RPMI8226 (cell line): ENCODE measurements at regions not wholly inside any gene's neighbourhood (a gene's known extent, or its start where the extent isn't known, plus 50 kb on each side); places are given as distances from the start of the nearest gene placed in this dataset.
A peak's percentile ranks its signal among the peaks of the same experiment; 100 is the strongest.
"Not testable (repeated sequence)": the region's sequence is repeated elsewhere in the genome, so short reads cannot be mapped to it uniquely, and the experiment has no call there.

Experiments
- DNase-seq: peaks from one replicate; pipeline ENCODE4 v3.0.0-alpha.2; 2015

DNA sequence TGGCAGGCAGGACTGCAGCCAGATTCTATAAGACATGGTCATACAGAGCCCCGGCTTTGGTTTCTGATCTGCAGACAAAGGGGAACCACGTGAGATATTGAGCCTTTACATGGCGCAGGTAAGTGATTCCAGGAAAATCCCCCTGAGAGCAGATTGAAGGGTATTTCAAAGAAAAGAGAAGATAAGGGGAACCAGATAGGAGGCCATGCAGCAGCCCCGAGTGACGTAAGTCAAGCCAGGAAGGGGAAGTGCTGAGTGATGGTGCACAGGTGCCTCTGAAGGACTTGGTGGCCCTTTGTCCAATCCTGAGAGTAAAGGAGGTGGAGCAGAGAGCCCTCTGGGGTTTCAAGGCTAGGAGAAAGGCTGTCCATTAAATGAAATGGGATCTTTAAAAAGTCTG is 329.0 kb downstream of the ACTR3B start:
- DNase-seq: no peak

DNA sequence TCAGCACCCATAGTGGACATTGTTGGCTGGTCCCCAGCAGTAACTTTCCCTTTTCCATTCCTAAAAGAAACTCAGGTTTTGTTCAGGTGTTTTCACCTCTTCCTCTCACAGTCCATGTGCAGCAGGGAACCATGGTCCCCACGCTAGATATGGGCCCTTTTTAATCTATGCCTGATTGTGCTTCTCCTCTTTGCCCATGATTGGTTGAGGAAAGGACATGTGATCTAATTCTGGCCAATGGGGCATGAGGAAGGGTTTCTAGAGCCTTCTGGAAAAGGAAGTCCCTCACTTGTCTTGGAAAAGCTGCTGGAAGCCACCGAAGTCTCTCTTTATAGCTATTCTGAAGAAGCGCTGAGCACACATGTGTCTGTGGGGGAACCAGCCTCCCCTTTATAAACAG is 330.7 kb downstream of the ACTR3B start:
- no peak for DNase-seq

DNA sequence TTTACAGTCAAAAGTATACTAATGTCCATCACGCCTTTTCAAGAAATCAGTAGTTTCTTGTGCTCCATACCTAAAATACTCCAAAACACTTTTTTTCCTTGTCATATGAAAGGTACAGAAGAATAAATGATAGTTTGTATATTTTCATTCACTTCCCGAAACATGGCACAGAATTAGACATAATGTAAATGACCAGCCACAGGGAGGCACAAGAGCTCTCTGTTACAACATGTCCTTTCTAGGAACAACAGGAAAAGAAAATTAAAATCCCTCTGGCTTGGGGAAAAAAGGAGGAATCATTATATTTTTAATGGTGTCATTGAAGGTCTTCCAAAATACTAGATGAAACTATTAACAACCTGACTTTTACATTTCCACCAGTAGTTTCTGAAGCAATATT is 331.2 kb downstream of the ACTR3B start:
- no peak for DNase-seq

DNA sequence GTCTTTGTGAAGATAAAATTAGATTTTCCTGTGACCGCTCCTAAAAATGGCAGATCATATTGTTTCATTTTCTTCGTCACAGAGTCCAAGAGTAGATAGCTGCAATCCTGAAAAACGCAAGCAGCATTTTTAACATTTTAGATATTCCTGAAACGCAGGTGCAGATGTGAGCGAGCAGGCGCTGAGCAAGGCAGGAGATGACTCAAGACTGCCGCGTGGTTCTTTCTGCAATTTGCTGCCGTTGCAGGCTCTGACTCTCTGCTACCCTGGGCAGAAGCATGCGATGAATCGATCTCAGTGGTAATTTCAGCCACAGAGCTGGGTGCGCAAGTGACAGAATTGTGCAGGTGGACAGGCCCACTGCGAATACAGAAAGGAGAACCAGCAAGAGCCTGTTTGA is 331.9 kb downstream of the ACTR3B start:
- DNase-seq: peak; percentile 54

DNA sequence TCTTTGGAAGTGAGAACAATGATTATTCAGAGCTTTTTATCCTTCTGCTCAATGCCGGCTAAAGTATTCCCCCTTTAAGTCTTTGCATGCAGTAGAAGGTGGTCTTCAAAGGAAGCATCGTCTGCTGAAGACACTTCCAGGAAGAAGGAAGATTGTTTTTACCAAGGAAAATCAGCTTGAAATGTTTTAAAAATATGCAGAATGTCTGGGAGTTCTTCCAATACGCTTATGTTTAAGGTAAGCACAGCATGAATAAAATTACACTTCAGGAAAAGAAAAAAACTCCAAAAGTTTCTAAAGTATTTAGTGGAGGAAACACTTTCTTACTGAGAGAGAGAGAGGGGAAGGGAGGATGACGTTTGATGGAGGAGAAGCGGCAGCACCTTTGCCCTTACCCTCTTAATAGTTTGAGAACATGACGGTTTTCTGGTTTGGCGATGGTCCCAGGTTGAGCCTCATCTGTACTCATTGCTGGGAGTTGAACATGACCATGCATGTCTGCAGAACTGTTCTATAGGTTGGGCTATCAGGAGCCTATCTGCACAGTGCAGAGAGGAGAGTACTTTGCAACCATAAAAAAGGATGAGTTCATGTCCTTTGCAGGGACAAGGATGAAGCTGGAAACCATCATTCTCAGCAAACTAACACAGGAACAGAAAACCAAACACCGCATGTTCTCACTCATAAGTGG is 338.1 kb downstream of the ACTR3B start:
- DNase-seq: no peak

DNA sequence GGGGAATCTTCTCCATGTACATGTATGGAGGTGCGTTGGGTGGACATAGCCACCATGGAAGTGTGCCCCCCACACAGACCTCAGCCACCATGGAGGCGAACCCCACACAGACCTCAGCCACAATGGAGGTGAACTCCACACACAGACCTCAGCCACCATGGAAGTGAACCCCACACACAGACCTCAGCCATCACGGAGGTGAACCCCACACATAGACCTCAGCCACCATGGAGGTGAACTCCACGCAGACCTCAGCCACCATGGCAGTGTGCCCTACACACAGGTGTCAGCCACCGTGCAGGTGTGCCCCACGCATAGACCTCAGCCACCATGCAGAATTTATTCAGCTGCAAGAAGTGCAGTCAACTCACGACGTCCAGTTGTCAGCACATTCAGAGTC is 339.7 kb downstream of the ACTR3B start:
- DNase-seq: no peak

DNA sequence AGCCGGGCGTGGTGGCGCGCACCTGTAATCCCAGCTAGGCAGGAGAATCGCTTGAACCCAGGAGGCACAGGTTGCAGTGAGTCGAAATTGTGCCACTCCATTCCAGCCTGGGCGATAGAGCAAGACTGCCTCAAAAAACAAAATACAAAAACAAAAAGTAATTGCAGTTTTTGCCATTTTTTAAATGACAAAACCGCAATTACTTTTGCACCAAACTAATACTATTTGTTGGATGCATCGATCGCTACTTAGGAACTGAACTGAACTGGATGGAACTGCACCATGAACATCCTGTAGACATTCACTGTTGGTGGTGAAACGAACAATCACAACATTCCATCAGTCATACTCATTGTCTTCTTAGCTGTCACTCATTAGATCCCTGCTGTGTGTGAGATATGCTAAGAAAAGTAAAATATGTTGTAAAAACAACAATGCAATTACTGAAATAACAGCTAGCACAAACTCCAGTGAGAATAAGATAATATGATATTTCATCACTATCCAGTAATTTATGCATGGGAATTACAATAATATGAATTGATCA is 341.2 kb downstream of the ACTR3B start:
- DNase-seq: no peak

DNA sequence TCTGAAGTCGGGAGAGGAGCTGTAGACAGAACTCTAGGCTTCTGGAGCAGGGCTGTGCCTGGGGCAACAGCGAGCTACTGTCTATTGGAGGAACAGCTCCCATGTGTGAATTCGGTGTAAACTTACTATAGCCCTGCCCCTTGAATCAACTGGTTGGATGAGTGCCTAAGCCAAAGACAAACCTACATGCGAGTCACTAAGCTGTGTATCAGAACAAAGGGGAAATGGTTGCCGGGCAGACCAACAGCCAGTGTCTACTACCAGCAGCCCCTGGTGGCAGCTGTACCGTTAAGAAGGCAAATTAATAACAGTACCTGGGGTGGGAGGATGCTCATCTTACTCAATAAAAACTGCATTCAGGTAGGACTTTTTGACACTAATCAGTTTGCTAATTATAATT is 343.6 kb downstream of the ACTR3B start:
- no peak for DNase-seq

DNA sequence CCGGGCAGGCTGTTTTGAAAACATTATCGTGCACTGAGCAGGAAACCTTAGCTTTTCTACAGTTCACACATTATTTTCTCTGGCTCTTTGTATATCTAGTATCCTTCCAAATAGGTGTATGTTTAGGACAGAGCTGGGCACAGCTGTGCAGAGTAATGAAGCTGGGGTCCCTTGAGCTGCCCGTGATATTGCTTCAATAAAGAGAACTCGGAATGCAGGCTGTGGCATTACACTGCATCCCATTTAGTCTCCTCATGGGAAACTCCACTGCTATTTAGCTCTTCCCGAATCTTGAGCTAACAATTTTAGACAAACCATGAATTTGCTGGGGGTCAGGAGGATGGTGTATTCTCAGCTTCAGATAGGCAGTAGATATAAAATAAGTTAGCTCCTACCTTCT is 348.3 kb downstream of the ACTR3B start:
- DNase-seq: no peak

DNA sequence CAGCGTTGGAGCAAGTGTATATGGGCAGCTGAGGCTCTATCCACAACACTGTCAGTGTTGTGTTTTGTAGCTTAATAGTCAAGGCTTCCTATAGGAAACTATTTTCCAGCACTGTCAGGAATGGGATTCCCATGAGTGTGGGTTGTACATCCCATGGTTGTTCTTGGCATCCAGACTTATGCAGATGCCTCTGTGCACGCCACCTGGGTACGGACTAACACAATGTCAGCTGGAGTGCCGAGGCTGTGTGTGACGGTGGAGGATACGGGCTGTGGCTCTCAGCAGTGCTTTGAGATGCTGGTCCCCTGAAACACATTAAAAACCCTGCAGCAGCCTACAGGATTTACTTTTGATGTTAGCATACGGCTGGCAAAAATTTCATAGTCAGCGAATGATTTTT is 350.0 kb downstream of the ACTR3B start:
- DNase-seq: no peak

DNA sequence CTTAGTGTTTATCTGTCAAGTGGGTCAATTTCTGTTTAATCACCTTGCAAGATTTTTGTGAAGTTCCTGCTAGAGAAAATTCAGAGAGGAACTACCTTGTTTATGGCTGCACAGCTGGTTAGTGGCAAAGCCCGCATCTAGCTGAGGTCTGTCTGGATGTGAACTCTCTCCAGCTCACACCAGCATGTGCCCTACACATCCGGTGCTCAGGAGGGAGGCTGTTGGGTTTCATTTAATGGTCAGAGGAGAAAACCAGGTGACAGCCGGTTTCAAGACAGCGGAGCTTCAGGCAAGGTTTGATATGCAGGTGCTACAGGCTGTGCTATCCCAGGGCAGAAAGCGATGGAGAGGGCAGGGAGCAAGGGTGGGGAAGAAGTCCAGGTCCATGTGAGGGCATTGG is 351.1 kb downstream of the ACTR3B start:
- no peak for DNase-seq

DNA sequence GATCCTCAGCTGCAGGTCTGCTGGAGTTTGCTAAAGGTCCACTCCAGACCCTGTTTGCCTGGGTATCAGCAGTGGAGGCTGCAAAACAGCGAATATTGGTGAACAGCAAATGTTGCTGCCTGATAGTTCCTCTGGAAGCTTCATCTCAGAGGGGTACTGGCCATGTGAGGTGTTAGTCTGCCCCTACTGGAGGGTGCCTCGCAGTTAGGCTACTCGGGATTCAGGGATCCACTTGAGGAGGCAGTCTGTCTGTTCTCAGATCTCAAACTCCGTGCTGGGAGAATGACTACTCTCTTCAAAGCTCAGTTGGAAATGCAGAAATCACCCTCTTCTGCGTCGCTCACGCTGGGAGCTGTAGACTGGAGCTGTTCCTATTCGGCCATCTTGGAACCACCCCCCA is 362.7 kb downstream of the ACTR3B start:
- not testable (repeated sequence) for DNase-seq

DNA sequence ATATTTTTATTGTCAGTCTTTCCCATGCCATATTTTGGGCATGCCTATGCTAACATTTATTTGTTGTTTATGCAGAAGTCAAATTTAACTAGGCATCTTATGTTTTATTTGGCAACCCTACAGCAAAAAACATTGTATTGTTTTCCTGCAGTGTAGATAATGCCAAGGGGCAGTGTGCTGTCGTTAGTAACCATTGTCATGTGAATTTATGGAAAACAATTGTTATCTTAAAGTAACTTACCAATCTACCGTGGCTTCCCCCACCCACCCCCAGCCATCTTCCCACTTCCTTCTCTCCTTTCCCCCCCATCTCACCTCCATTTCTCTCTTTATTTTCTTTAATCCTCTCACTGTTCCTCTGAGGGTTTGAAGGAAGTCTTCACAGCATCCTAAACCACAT is 370.5 kb downstream of the ACTR3B start:
- no peak for DNase-seq

DNA sequence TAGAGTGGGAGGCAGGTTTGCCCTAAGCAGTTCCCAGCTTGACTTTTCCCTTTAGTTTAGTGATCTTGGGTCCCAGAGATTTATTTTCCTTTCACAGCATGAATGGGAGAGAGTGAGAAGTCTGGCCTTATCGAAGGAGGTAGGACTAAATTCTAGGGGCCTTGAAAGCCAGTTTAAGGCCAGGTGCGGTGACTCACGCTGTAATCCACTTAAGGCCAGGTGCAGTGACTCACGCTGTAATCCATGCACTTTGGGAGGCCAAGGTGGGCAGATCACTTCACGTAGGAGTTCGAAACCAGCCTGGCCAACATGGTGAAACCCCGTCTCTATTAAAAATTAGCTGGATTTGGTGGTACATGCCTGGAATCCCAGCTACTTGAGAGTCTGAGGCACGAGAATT is 392.2 kb downstream of the ACTR3B start:
- DNase-seq: no peak

DNA sequence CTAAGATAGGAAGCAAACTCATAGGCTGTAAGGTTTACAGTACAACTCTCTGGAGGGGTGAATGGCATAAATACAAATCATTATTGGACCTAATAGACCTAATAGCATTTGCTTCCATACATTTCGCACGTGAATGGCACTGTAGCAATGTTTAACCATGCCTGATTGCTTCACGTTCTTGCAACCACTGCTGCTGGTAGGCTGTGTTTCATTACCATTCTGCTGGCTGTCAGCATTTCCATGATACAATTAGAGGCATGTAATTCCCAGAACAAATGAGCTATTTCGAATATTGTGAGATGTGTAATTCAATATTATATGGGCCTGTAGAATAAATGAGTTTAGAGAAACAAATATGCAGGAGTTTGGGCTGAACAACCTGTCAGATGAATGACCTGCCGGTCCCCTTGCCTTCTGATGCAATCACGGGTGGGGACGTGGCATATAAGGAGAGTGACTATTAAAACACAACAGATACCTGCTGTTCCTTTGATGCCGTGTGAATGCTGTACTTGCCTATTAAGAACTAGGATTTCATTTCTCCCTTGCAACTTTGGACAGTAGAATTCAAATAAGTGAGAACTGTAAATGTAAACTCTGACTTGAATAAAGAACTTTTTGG is 393.4 kb downstream of the ACTR3B start:
- DNase-seq: no peak

DNA sequence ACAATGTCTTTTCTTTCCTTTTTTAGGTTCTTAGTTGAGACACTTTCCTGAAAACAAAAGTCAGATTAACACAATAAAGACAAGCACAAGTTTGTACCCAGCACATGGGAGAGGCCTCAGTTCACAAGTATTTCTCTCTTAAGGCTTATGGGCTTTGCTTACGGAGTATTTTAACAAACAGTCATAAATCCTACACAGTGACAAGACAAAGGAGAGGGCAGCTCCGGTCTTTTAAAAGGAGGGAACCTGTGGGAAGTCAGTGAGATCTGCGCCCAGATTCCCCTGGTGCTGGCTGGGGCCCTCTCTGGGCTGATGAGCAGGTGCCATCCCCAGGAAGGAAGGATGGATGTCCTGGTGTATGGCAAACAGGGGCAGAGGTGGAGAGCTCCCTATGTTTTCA is 398.6 kb downstream of the ACTR3B start:
- DNase-seq: no peak

DNA sequence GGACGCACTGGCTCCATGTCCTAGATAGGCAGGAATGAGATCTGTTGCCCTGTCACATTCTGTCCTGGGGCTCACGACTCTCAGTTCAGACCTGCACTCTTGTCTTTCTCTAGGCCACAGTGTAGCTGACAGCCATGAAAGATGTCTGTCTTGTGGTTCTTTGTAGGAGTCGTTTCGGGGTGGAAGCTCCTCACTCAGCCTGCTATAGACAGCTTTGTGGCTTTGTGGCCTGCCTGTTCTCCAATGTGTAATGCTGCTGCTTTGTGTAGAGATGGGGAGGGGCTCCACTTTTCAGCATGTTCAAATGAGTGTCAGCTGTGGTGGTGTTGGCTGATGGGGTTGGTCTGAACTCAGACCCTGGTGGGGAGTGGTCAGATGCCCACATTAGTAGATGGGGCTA is 410.7 kb downstream of the ACTR3B start:
- no peak for DNase-seq

DNA sequence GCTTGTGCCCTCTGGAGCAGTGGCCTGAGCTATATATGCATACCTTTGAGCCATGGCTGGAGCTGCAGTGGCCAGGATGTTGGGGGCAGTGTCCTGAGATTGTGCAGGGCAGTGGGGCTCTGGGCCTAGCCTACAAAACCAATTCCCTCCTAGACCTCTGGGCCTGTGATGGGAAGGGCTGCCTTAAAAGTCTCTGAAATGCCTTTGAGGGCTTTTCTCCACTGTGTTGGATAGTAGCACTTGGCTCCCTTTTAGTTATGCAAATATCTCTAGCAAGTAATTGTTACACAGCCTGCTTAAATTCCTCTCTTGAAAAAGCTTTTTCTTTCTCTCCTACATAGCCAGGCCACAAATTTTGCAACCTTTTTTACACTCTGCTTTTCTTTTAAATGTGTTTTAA is 426.4 kb downstream of the ACTR3B start:
- no peak for DNase-seq

DNA sequence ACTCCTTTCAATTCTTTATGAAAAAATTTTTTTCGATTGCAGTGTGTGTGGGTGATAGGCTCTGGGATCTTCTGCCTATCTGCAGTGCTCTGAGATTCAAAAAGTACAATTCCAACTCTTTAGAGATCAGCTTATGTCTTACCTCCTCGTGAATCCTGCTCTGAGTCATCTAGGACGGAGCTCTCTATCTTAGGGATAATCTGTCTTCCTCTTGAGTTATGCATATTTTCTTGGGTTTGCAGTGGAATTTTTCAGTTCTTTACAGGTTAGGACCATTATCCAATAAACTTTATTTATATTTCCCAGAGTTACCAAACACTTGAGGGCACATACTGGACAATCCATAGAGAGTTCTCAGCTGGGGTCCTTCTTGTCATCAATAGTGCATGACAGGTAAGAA is 428.6 kb downstream of the ACTR3B start:
- DNase-seq: no peak

DNA sequence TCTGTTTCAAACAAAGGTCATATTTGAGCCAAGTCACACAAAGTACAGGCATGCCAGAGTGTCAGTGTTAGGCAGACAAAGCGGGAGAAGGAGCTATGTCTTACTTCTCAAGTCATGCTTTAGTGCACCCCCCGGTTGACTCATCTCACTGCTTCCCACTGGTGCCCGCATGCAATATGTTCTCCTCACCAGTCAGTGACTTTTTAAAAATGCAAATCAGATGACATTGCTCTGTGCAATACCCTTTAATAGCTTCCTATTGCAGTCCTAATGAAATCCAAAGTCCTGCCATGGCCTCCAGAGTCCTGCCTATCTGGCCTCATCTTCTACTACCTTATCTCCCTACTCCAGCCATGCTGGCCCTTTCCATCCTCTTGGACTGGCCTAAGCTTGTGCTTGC is 429.1 kb downstream of the ACTR3B start:
- DNase-seq: no peak

DNA sequence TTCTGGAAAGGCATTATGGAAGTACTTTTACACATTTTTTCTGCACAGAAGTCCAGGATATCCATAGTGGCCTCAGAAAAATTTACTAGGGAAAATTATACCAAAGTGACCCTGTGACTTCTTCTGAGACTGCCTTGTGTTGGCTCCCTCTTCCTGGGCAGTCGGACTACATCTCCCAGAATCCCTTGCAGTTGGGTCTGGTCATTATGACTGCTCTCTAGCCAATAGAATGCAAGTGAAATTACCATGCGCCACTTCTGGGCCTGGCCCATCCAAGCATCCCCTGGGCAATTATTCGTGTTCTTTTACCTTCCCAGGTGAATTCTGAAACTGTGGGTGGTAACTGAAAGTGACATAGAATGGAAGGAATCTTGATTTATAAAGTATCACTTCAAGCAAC is 430.9 kb downstream of the ACTR3B start:
- peak; percentile 34 for DNase-seq

DNA sequence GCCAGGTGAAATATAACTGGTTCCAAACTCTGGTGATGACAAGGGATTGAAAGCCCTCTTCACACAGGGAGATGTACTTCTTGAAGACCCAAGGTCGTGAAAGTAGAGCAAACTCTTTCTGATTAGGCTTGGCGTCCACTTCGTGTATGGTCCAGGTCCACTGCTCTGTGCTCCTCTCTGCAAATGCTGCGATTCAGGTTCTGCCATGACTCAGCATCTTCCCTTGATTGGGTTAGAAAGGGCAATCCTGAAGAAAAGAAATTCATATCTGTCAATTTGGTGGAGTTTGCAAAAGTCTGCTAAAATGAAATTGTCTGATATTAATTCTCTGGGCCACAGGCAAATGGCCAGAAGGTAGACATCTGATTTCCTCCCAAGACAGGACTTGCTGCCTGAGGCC is 431.4 kb downstream of the ACTR3B start:
- no peak for DNase-seq

DNA sequence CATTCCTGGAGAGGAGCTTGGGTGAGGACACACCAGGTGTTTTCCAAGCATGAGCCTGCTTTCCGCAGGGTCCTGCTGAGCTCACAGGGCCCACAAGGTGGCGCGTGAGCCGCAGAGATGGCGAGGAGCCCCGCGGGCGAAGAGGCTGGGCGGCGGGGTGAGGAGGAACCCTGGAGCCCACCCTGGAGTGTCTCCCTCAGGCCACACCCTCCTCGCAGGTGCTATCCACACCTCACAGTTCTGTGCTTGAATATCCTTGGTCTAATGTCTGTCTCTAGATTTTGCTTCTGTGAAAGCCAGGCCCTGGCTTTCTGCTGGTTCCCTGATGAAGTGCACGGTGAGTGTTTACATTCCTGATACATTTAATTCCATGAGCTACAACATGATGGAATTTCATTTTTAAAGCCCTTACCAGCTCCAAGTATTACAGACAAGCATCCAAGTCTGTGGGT is 433.6 kb downstream of the ACTR3B start:
- DNase-seq: peak; percentile 50

DNA sequence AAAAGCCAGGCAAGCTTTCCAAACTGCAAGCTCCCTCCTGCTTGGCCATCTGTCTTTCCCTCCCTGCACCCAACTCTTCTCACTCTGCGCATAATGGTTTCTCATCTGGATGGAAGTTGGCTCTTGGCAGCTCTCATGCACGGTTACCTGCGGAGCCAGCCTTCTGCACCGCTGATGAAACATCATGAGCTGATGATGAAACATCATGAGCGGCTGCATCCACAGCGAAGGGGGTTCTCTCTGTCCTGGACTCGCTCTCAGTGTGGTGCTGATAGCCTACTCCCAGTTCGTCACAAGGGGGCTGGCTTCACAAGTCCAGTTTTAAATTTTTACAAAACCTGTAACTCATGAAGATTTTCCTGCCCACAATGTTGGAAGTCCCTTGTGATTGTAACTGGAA is 457.5 kb downstream of the ACTR3B start:
- DNase-seq: no peak

DNA sequence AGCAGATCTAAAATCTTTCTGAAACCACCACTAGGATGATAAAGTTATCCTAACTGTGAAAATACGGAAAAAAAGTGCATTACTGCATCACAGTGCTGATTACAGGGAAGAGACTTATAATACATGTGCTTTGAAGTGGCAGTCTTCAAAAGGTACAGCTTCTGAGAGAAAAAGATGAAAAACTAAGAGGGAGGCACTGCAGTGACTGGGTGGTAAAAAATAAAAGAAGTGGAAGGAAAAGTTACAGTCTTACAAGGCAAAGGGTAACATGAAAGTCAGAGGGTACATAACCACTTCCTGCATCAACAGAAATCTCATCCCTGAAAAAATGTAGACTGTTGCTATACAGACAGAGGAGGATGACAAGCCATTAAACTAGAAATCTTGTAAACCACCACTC is 465.3 kb downstream of the ACTR3B start:
- no peak for DNase-seq
